ENCODE measurements at regions not wholly inside any gene's neighbourhood (a gene's known extent, or its start where the extent isn't known, plus 50 kb on each side); places are given as distances from the start of the nearest gene placed in this dataset.

DNA sequence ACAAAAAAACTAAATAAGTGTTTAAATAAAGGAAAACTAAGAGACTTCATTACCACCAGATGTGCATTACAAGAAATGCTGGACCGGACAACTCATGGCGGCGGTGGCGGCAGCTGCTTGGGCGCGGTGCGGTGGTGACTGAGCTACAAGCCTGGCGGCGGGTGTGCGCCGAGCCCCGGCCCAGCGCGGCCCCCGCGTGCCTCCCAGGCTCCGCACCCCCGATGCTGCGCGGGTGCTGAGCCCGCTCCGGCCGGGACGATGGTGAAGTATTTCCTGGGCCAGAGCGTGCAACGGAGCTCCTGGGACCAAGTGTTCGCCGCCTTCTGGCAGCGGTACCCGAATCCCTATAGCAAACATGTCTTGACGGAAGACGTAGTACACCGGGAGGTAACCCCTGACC lies 52.2 kb upstream of the RCOR3 start:
- dilution Hi-C loops (cut with MboI; ENCODE audit: extremely low pct_ligation_motif_present, low sequenced_read_pairs) = no loop called here
- TF ChIP-seq CTCF (optimal IDR thresholded peaks at IDR 0.05 in 1 of 3, IDR thresholded peaks at IDR 0.05 in 1 of 3, conservative IDR thresholded peaks at IDR 0.05 in 1 of 3; ENCODE audit: extremely low read depth in 1 of 3, insufficient read depth in 2 of 3, low read length in 3 of 3) (no peak), EZH2 (IDR thresholded peaks at IDR 0.05; ENCODE audit: low read length) (no peak)
- H3K9me3 ChIP-seq (ENCODE audit: control insufficient read depth, low read depth, low read length) = no peaks in the 10 kb centered on the region
- DNase-seq (ENCODE audit: low read depth, low spot score) (no peak), FAIRE-seq (no peak)
- no peaks in the 10 kb centered on the region for H3K79me2 ChIP-seq (ENCODE audit: control insufficient read depth, insufficient read depth, low read length)
- no peak overlapping the region for H3K9ac ChIP-seq (ENCODE audit: control insufficient read depth, extremely low read depth, insufficient read depth, low read length)
- no peaks in the 10 kb centered on the region for H3K36me3 ChIP-seq (ENCODE audit: control insufficient read depth in 2 of 2, extremely low read depth in 1 of 2, insufficient read depth in 2 of 2, low read length in 2 of 2)
- no peak overlapping the region for H3K4me3 ChIP-seq (ENCODE audit: control insufficient read depth in 2 of 3, extremely low read depth in 1 of 3, insufficient read depth in 2 of 3, low read depth in 1 of 3, low read length in 3 of 3)
- H3K4me2 ChIP-seq (ENCODE audit: control insufficient read depth, extremely low read depth, insufficient read depth, low read depth, low read length) = no peak overlapping the region
- no peaks in the 10 kb centered on the region for H3K4me1 ChIP-seq (ENCODE audit: control insufficient read depth, extremely low read depth, insufficient read depth, low read length)
- H4K20me1 ChIP-seq (ENCODE audit: control insufficient read depth, extremely low read depth, insufficient read depth, low read length) = no peaks in the 10 kb centered on the region
- no peaks in the 10 kb centered on the region for H3K27me3 ChIP-seq (ENCODE audit: control insufficient read depth, extremely low read depth, insufficient read depth, low read length)
- H2AFZ ChIP-seq (ENCODE audit: control insufficient read depth, low read length) = no peak overlapping the region
- H3K27ac ChIP-seq (ENCODE audit: control insufficient read depth, insufficient read depth, low read length) = no peak overlapping the region
- no peaks in the 10 kb centered on the region for H3K9me1 ChIP-seq (ENCODE audit: control insufficient read depth, extremely low read depth, insufficient read depth, low read length)

- peaks cover 11% of the 10 kb centered on the region for H3K4me1 ChIP-seq (ENCODE audit: control insufficient read depth, extremely low read depth, insufficient read depth, low read length)
- H3K36me3 ChIP-seq (ENCODE audit: control insufficient read depth in 2 of 2, extremely low read depth in 1 of 2, insufficient read depth in 2 of 2, low read length in 2 of 2) = no peaks in the 10 kb centered on the region
- no peaks in the 10 kb centered on the region for H3K9me3 ChIP-seq (ENCODE audit: control insufficient read depth, low read depth, low read length)
- dilution Hi-C loops (cut with MboI; ENCODE audit: extremely low pct_ligation_motif_present, low sequenced_read_pairs) = no loop called here
- no peak overlapping the region for H3K4me3 ChIP-seq (ENCODE audit: control insufficient read depth in 2 of 3, extremely low read depth in 1 of 3, insufficient read depth in 2 of 3, low read depth in 1 of 3, low read length in 3 of 3)
- no peak overlapping the region for H2AFZ ChIP-seq (ENCODE audit: control insufficient read depth, low read length)
- H3K4me2 ChIP-seq (ENCODE audit: control insufficient read depth, extremely low read depth, insufficient read depth, low read depth, low read length) = no peak overlapping the region
- no peak overlapping the region for H3K9ac ChIP-seq (ENCODE audit: control insufficient read depth, extremely low read depth, insufficient read depth, low read length)
- H3K9me1 ChIP-seq (ENCODE audit: control insufficient read depth, extremely low read depth, insufficient read depth, low read length) = no peaks in the 10 kb centered on the region
- H4K20me1 ChIP-seq (ENCODE audit: control insufficient read depth, extremely low read depth, insufficient read depth, low read length) = no peaks in the 10 kb centered on the region
- DNase-seq (ENCODE audit: low read depth, low spot score) = no peak
- no peak overlapping the region for H3K27ac ChIP-seq (ENCODE audit: control insufficient read depth, insufficient read depth, low read length)
- FAIRE-seq = peak; percentile 46
- H3K27me3 ChIP-seq (ENCODE audit: control insufficient read depth, extremely low read depth, insufficient read depth, low read length) = no peaks in the 10 kb centered on the region
- H3K79me2 ChIP-seq (ENCODE audit: control insufficient read depth, insufficient read depth, low read length) = no peaks in the 10 kb centered on the region
- TF ChIP-seq CTCF (optimal IDR thresholded peaks at IDR 0.05 in 1 of 3, IDR thresholded peaks at IDR 0.05 in 1 of 3, conservative IDR thresholded peaks at IDR 0.05 in 1 of 3; ENCODE audit: extremely low read depth in 1 of 3, insufficient read depth in 2 of 3, low read length in 3 of 3) = no peak
- no peak for TF ChIP-seq EZH2 (IDR thresholded peaks at IDR 0.05; ENCODE audit: low read length)
Observed at GRCh38 chr1:211200311-211200710, 58.9 kb upstream of the RCOR3 start.
